Small intestine (tissue), 7 donors: ENCODE measurements at regions not wholly inside any gene's neighbourhood (a gene's known extent, or its start where the extent isn't known, plus 50 kb on each side); places are given as distances from the start of the nearest gene placed in this dataset.

ENCODE experiments used
- DNase-seq, 2 donors: peaks; one replicate each; pipeline versions ENCODE4 v3.0.0 to v3.0.0-alpha.2; 2013
- FAIRE-seq: peaks from 2 replicates; lab custom pipeline; 2012; peaks lifted over from hg19 to GRCh38; lab: Jason Lieb, UNC
- H3K27ac ChIP-seq, 3 donors: one replicate each; pipeline ENCODE4 v1.5.1; 2013; ENCODE audit warnings: low read length in 2 of 3, mild to moderate bottlenecking in 2 of 3, control low read depth in 1 of 3, inconsistent platforms in 1 of 3, low read depth in 1 of 3, moderate library complexity in 1 of 3
- H3K27me3 ChIP-seq, 3 donors: one replicate each; pipeline ENCODE4 v1.6.1; 2013; ENCODE audit warnings: low read length in 3 of 3, inconsistent platforms in 1 of 3; ENCODE audit not compliant: control insufficient read depth in 3 of 3, insufficient read depth in 3 of 3
- H3K36me3 ChIP-seq, 3 donors: one replicate each; pipeline ENCODE4 v1.6.1; 2013; ENCODE audit warnings: low read length in 3 of 3, inconsistent platforms in 1 of 3, low read depth in 1 of 3, mild to moderate bottlenecking in 1 of 3, moderate library complexity in 1 of 3; ENCODE audit not compliant: control insufficient read depth in 3 of 3, insufficient read depth in 2 of 3
- H3K4me1 ChIP-seq, 3 donors: one replicate each; pipeline ENCODE4 v1.6.1; 2013; ENCODE audit warnings: low read length in 2 of 3, inconsistent platforms in 1 of 3, low read depth in 1 of 3, mild to moderate bottlenecking in 1 of 3, moderate library complexity in 1 of 3; ENCODE audit not compliant: control insufficient read depth in 3 of 3, insufficient read depth in 2 of 3
- H3K4me3 ChIP-seq, 3 donors: one replicate each; pipeline ENCODE4 v1.5.1; 2013; ENCODE audit warnings: low read length in 3 of 3, control low read depth in 1 of 3, inconsistent platforms in 1 of 3, low read depth in 1 of 3, mild to moderate bottlenecking in 1 of 3, moderate library complexity in 1 of 3
- H3K9me3 ChIP-seq, 2 donors: one replicate each; pipeline ENCODE4 v1.6.1; 2013; ENCODE audit warnings: low read depth in 1 of 2, low read length in 1 of 2; ENCODE audit not compliant: control insufficient read depth in 2 of 2, insufficient read depth in 1 of 2
- WGBS, 3 donors: extraction: QIAGEN DNeasy Blood & Tissue Kit; methylation state at CpG; one replicate each; pipeline ENCODE4 v1.1.7; 2013; 5-methylcytosine and 5-hydroxymethylcytosine counted together
- donor health status: healthy with polysubstance abuse.
- donor health status: control.
- donor health status: control.
- donor health status: Bipolar disorder and iron deficiency.
- donor health status: healthy.

DNA sequence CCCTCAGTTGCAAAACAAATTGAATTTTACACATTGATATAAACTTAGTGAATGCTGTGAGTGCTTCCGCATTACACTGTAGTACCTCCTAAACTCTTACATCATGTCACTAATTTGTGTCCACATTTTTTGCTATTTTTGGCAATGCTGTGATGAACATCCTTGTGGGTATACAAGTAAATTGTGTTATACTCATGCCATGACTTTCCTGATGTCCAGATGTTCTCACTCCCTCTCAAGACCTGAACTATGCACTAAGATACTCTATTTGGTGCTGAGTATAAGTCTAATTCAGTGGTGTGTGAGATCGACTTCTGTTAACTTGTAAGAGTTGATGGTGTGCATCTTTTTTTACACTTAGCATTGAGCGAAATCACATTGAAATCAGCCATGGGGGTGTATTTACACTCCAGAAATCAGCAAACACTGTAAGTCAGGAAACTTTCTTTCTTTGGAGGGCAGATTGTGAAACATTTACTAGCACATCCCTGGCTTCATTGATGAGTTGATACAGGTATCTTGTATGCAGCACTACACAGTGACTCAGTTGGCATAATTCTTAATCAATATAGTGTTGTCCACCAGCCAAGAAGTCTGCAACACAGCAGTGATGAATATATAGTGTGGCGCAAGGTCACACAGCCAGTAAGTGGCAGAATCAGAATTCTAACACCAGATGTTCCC, 228.1 kb upstream of the RORA start:
- Histone ChIP-seq H3K27me3 (peaks cover 0 to 2% (median 0%) of the 10 kb centered on the region in 3 donors), H3K9me3 (no peaks in the 10 kb centered on the region), H3K4me3 (no peak overlapping the region), H3K27ac (no peak overlapping the region), H3K4me1 (no peaks in the 10 kb centered on the region), H3K36me3 (no peaks in the 10 kb centered on the region)
- no peak for FAIRE-seq
- DNase-seq: no peak
- 88 to 93% (median 89%) methylated on average over 4 of the region's 4 CpGs for WGBS, 3 donors

DNA sequence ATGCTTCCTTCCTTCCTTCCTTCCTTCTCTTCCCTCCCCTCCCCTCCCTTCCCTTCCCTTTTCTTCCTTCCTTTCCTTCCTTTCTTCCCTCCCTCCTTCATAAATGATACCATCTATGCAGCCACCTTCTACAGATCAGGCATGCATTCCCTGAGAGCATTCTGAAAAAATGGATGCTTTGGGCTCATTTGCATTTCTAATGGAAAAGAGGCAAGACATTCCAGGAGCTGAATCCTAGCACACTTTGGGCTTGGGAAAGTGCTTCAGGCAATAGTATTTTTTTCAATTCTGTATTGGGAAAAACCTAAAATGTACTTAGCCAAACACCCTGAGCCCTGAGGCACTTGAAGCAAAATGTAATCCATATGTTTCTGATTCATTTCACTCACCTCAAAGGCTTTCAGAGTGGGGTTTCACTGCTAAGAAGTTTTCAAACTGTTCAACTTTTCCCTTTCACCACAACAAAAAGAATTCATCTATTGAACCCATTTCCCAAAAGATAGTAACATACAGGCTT, 220.1 kb upstream of the RORA start:
- H3K4me1 ChIP-seq: no peaks in the 10 kb centered on the region
- peaks cover 0 to 3% of the 10 kb centered on the region in 2 donors for H3K9me3 ChIP-seq
- no peak for DNase-seq
- H3K4me3 ChIP-seq: no peak overlapping the region
- no peaks in the 10 kb centered on the region for H3K27me3 ChIP-seq
- no peak overlapping the region for H3K27ac ChIP-seq
- H3K36me3 ChIP-seq: no peaks in the 10 kb centered on the region
- FAIRE-seq: no peak

- no peaks in the 10 kb centered on the region for H3K27me3 ChIP-seq
- DNase-seq (no peak), FAIRE-seq (no peak)
- H3K4me3 ChIP-seq: no peak overlapping the region
- H3K4me1 ChIP-seq: no peaks in the 10 kb centered on the region
- 76 to 82% (median 76%) methylated on average over 4 of the region's 4 CpGs for WGBS, 3 donors
- no peak overlapping the region for H3K27ac ChIP-seq
- H3K9me3 ChIP-seq: peaks cover 0 to 3% of the 10 kb centered on the region in 2 donors
- no peaks in the 10 kb centered on the region for H3K36me3 ChIP-seq
These were observed 218.9 kb upstream of the RORA start for GRCh38 chr15:61447981-61448380.

GRCh38 chr15:61444585-61444984, 215.5 kb upstream of the RORA start:
- Histone ChIP-seq H3K27me3 (no peaks in the 10 kb centered on the region), H3K4me1 (no peaks in the 10 kb centered on the region), H3K4me3 (no peak overlapping the region), H3K36me3 (no peaks in the 10 kb centered on the region), H3K27ac (no peak overlapping the region), H3K9me3 (peaks cover 0 to 3% of the 10 kb centered on the region in 2 donors)
- 63 to 75% (median 68%) methylated on average over 2 of the region's 2 CpGs for WGBS, 3 donors
- DNase-seq: no peak
- no peak for FAIRE-seq

DNA sequence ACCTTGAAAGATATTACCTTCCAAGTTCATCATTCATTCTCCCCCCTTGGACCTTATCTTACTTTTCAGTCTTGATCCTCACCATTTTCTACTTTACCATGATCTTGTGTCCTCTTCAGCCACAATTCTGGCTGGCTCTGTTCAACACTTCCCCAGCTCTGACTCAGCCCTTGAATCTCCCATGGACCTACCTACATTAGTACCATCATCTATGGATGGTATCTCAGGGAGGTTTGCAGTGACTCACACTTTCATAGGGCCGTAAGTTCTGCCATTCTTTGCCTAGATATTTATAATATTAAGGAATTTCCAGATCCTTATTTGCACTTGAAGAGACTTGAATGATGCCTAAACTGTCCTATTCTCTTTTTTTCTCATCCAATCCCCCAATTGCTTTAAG, 213.7 kb upstream of the RORA start:
- H3K4me1 ChIP-seq: no peaks in the 10 kb centered on the region
- no peaks in the 10 kb centered on the region for H3K36me3 ChIP-seq
- no peaks in the 10 kb centered on the region for H3K27me3 ChIP-seq
- no peak for FAIRE-seq
- no peak overlapping the region for H3K4me3 ChIP-seq
- peaks cover 0 to 3% of the 10 kb centered on the region in 2 donors for H3K9me3 ChIP-seq
- DNase-seq: no peak
- H3K27ac ChIP-seq: no peak overlapping the region
- WGBS, 3 donors: 79 to 80% (median 79%) methylated on average over 1 of the region's 1 CpG

GRCh38 chr15:61441891-61442290, 212.8 kb upstream of the RORA start:
- DNase-seq (no peak), FAIRE-seq (no peak)
- peaks cover 0 to 3% of the 10 kb centered on the region in 2 donors for H3K9me3 ChIP-seq
- no peak overlapping the region for H3K27ac ChIP-seq
- H3K4me1 ChIP-seq: no peaks in the 10 kb centered on the region
- H3K4me3 ChIP-seq: no peak overlapping the region
- no peaks in the 10 kb centered on the region for H3K27me3 ChIP-seq
- no peaks in the 10 kb centered on the region for H3K36me3 ChIP-seq

- WGBS, 3 donors: 21 to 37% (median 32%) methylated on average over 1 of the region's 1 CpG
- Histone ChIP-seq H3K9me3 (no peaks in the 10 kb centered on the region), H3K27me3 (no peaks in the 10 kb centered on the region), H3K36me3 (no peaks in the 10 kb centered on the region), H3K27ac (no peak overlapping the region), H3K4me1 (no peaks in the 10 kb centered on the region), H3K4me3 (no peak overlapping the region)
- FAIRE-seq: no peak
- DNase-seq: no peak
These were observed 197.4 kb upstream of the RORA start for GRCh38 chr15:61426466-61426865.

DNA sequence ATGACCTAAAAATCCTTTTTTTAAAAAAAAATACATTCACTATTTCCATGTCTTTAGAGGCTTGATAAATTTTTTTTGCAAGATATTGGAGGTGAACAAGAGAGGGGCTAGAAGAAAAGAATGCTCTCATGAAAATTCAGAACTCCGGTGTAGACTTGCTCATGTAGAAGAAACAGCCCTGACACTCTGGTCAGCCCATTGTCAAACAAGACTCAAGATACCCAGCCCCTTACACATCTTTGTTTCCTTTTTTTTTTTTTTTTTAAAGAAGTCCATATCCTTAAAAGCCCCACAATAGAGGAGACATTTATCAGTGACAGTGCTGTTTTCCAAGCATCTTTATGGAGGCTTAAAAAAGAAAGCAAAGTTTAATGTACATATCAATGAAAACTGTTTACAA, 196.8 kb upstream of the RORA start:
- no peak overlapping the region for H3K4me3 ChIP-seq
- FAIRE-seq: no peak
- no peak overlapping the region for H3K27ac ChIP-seq
- no peaks in the 10 kb centered on the region for H3K36me3 ChIP-seq
- no peaks in the 10 kb centered on the region for H3K4me1 ChIP-seq
- no peaks in the 10 kb centered on the region for H3K9me3 ChIP-seq
- no peaks in the 10 kb centered on the region for H3K27me3 ChIP-seq
- DNase-seq: no peak
- WGBS, 3 donors: 43 to 74% (median 48%) methylated on average over 1 of the region's 1 CpG

- FAIRE-seq: no peak
- Histone ChIP-seq H3K4me1 (no peaks in the 10 kb centered on the region), H3K27me3 (no peaks in the 10 kb centered on the region), H3K4me3 (no peak overlapping the region), H3K27ac (no peak overlapping the region), H3K36me3 (no peaks in the 10 kb centered on the region), H3K9me3 (no peaks in the 10 kb centered on the region)
- DNase-seq: no peak
- WGBS, 3 donors: 87 to 90% (median 88%) methylated on average over 4 of the region's 4 CpGs
These were observed 193.7 kb upstream of the RORA start for GRCh38 chr15:61422773-61423172.
